ENCODE measurements at regions not wholly inside any gene's neighbourhood (a gene's known extent, or its start where the extent isn't known, plus 50 kb on each side); places are given as distances from the start of the nearest gene placed in this dataset.

DNA sequence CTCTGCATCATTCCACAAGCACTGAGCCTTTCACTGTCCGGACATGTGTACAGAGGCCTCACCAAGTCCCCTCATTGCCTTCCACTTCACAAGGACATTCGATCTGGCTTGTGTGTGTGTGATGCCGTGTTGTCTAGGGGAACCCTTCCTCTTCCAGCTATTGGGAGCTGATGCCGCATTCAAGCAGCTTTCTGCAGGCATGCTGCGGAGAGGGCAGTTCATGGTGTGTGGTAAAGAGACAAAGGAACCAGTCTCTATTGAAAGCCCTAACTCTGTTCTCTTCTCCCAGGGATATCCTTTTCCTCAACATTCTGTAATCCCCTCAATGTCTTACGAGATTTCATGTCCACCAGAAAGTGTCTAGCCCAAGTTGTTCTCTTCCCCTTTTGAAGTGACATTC lies 141.6 kb downstream of the ALOX5 start:
- peak overlapping the region; percentile 49 for H3K27ac Mint-ChIP-seq
- H3K4me1 Mint-ChIP-seq, result peaks cover 21% of the 10 kb centered on the region
- ATAC-seq (peak; percentile 44), DNase-seq (ENCODE audit: low spot score) (no peak)
- TF ChIP-seq NR1H2 (CRISPR knock-in tag; IDR thresholded peaks at IDR 0.05) (no peak), TEAD4 (CRISPR knock-in tag; IDR thresholded peaks at IDR 0.05) (no peak)
- TF ChIP-seq, protein P1, sequence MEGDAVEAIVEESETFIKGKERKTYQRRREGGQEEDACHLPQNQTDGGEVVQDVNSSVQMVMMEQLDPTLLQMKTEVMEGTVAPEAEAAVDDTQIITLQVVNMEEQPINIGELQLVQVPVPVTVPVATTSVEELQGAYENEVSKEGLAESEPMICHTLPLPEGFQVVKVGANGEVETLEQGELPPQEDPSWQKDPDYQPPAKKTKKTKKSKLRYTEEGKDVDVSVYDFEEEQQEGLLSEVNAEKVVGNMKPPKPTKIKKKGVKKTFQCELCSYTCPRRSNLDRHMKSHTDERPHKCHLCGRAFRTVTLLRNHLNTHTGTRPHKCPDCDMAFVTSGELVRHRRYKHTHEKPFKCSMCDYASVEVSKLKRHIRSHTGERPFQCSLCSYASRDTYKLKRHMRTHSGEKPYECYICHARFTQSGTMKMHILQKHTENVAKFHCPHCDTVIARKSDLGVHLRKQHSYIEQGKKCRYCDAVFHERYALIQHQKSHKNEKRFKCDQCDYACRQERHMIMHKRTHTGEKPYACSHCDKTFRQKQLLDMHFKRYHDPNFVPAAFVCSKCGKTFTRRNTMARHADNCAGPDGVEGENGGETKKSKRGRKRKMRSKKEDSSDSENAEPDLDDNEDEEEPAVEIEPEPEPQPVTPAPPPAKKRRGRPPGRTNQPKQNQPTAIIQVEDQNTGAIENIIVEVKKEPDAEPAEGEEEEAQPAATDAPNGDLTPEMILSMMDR (IDR thresholded peaks at IDR 0.05), result no peak
- TF ChIP-seq, protein P2, sequence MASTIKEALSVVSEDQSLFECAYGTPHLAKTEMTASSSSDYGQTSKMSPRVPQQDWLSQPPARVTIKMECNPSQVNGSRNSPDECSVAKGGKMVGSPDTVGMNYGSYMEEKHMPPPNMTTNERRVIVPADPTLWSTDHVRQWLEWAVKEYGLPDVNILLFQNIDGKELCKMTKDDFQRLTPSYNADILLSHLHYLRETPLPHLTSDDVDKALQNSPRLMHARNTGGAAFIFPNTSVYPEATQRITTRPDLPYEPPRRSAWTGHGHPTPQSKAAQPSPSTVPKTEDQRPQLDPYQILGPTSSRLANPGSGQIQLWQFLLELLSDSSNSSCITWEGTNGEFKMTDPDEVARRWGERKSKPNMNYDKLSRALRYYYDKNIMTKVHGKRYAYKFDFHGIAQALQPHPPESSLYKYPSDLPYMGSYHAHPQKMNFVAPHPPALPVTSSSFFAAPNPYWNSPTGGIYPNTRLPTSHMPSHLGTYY (CRISPR knock-in tag; IDR thresholded peaks at IDR 0.05), result no peak
- TF ChIP-seq, protein P3, sequence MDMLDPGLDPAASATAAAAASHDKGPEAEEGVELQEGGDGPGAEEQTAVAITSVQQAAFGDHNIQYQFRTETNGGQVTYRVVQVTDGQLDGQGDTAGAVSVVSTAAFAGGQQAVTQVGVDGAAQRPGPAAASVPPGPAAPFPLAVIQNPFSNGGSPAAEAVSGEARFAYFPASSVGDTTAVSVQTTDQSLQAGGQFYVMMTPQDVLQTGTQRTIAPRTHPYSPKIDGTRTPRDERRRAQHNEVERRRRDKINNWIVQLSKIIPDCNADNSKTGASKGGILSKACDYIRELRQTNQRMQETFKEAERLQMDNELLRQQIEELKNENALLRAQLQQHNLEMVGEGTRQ (CRISPR knock-in tag; IDR thresholded peaks at IDR 0.05), result no peak
- POLR2A ChIA-PET, result no interaction called here
- H3K4me3 Mint-ChIP-seq, result peak overlapping the region; percentile 11; the same call in 1 of the 2 replicates
- H3K27me3 Mint-ChIP-seq (ENCODE audit: low read depth), result no peaks in the 10 kb centered on the region
- peaks cover 4% of the 10 kb centered on the region; the same call in 1 of the 2 replicates for H3K36me3 Mint-ChIP-seq
- CTCF ChIA-PET, result interaction anchor here (0.5 kb wide), 1 partner anchor 45 kb away, joined by 3 read pairs; no protein-coding TSS in a partner anchor
- H3K9me3 Mint-ChIP-seq, result peaks cover under 1% of the 10 kb centered on the region; the same call in 1 of the 2 replicates

DNA sequence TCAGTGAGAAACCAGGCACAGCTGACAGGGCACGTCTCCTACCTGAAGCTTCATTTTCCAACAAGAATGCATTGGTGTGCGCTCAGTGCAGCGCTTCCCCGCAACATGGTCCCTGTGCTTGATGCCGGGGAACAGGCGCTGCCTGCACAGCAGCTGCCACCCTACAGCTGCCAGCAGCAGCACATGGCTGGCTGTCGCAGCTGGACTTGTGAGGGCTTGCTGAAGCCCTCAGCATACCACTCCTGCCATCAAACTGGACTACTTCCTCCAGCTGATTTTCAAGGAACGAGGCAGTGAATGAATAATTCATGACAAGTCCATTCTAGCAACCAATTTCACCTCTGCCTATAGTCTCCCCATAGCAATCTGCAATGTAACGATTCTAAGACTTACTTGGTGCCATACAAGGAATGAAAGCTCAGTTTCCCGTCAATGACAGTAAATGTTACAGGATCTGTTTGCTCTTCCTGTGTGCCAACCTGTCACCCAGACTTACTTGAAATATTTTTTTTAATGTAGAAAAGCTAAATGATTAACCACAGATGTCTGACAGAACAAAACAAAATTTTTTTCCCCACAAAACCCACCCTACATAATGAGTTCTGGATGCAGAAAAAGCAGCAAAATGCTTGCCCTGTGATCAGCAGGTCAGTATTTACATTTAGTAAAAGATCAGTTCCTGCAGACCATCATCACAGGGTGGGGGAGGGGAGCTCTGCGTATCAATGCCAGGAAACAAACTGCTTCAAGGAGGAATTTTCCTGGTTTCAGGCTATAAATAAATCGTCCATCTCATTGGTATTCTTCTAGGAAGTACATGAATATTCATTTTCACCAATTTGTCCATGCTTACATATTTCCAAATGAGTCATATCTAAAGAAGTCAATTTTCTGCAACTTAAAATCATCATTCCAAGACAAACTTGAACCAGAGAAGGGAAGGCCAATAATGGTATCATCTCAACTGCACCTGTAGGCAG lies 140.6 kb downstream of the ALOX5 start:
- no peaks in the 10 kb centered on the region for H3K27me3 Mint-ChIP-seq (ENCODE audit: low read depth)
- H3K4me3 Mint-ChIP-seq, result no peak overlapping the region
- H3K36me3 Mint-ChIP-seq, result peaks cover 5% of the 10 kb centered on the region; the same call in 1 of the 2 replicates
- POLR2A ChIA-PET, result no interaction called here
- peaks cover 21% of the 10 kb centered on the region for H3K4me1 Mint-ChIP-seq
- ATAC-seq (peak; percentile 51), DNase-seq (ENCODE audit: low spot score) (no peak)
- TF ChIP-seq TP53 (CRISPR knock-in tag; IDR thresholded peaks at IDR 0.05), result no peak
- TF ChIP-seq, protein P4, sequence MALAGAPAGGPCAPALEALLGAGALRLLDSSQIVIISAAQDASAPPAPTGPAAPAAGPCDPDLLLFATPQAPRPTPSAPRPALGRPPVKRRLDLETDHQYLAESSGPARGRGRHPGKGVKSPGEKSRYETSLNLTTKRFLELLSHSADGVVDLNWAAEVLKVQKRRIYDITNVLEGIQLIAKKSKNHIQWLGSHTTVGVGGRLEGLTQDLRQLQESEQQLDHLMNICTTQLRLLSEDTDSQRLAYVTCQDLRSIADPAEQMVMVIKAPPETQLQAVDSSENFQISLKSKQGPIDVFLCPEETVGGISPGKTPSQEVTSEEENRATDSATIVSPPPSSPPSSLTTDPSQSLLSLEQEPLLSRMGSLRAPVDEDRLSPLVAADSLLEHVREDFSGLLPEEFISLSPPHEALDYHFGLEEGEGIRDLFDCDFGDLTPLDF (CRISPR knock-in tag; IDR thresholded peaks at IDR 0.05), result no peak
- no peak for TF ChIP-seq ZNF416 (CRISPR knock-in tag; IDR thresholded peaks at IDR 0.05)
- TF ChIP-seq, protein P5, sequence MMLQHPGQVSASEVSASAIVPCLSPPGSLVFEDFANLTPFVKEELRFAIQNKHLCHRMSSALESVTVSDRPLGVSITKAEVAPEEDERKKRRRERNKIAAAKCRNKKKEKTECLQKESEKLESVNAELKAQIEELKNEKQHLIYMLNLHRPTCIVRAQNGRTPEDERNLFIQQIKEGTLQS (CRISPR knock-in tag; conservative IDR thresholded peaks at IDR 0.05), result no peak
- peaks cover 3% of the 10 kb centered on the region; the same call in 1 of the 2 replicates for H3K9me3 Mint-ChIP-seq
- H3K27ac Mint-ChIP-seq, result peak overlapping the region; percentile 57
- CTCF ChIA-PET, result interaction anchor here (1.3 kb wide), 1 partner anchor 157 kb away, joined by 3 read pairs; no protein-coding TSS in a partner anchor

DNA sequence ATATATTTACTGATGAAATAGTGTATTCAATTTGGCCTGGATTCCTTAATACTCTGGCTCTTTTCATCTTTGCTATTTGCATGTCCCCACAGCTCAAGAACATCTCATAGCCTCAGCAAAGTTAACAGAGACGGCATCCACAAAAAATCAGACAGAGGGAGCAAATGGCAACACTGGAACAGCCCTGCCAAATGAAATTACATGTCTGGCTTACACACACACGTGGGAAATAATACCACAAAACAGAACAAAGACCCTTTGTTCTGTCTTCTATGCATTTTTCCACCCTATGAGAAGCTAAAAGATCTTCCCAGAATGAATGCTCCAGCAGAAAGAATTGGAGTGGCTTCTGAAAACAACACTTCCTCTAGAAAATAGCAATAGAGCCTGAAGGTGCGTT lies 139.5 kb downstream of the ALOX5 start:
- H3K27me3 Mint-ChIP-seq (ENCODE audit: low read depth), result no peaks in the 10 kb centered on the region
- peaks cover 5% of the 10 kb centered on the region; the same call in 1 of the 2 replicates for H3K36me3 Mint-ChIP-seq
- peaks cover 21% of the 10 kb centered on the region for H3K4me1 Mint-ChIP-seq
- TF ChIP-seq FOXK1 (CRISPR knock-in tag; IDR thresholded peaks at IDR 0.05), result no peak
- TF ChIP-seq, protein P6, sequence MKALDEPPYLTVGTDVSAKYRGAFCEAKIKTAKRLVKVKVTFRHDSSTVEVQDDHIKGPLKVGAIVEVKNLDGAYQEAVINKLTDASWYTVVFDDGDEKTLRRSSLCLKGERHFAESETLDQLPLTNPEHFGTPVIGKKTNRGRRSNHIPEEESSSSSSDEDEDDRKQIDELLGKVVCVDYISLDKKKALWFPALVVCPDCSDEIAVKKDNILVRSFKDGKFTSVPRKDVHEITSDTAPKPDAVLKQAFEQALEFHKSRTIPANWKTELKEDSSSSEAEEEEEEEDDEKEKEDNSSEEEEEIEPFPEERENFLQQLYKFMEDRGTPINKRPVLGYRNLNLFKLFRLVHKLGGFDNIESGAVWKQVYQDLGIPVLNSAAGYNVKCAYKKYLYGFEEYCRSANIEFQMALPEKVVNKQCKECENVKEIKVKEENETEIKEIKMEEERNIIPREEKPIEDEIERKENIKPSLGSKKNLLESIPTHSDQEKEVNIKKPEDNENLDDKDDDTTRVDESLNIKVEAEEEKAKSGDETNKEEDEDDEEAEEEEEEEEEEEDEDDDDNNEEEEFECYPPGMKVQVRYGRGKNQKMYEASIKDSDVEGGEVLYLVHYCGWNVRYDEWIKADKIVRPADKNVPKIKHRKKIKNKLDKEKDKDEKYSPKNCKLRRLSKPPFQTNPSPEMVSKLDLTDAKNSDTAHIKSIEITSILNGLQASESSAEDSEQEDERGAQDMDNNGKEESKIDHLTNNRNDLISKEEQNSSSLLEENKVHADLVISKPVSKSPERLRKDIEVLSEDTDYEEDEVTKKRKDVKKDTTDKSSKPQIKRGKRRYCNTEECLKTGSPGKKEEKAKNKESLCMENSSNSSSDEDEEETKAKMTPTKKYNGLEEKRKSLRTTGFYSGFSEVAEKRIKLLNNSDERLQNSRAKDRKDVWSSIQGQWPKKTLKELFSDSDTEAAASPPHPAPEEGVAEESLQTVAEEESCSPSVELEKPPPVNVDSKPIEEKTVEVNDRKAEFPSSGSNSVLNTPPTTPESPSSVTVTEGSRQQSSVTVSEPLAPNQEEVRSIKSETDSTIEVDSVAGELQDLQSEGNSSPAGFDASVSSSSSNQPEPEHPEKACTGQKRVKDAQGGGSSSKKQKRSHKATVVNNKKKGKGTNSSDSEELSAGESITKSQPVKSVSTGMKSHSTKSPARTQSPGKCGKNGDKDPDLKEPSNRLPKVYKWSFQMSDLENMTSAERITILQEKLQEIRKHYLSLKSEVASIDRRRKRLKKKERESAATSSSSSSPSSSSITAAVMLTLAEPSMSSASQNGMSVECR (CRISPR knock-in tag; IDR thresholded peaks at IDR 0.05; ENCODE audit: borderline replicate concordance), result no peak
- TF ChIP-seq, protein P7, sequence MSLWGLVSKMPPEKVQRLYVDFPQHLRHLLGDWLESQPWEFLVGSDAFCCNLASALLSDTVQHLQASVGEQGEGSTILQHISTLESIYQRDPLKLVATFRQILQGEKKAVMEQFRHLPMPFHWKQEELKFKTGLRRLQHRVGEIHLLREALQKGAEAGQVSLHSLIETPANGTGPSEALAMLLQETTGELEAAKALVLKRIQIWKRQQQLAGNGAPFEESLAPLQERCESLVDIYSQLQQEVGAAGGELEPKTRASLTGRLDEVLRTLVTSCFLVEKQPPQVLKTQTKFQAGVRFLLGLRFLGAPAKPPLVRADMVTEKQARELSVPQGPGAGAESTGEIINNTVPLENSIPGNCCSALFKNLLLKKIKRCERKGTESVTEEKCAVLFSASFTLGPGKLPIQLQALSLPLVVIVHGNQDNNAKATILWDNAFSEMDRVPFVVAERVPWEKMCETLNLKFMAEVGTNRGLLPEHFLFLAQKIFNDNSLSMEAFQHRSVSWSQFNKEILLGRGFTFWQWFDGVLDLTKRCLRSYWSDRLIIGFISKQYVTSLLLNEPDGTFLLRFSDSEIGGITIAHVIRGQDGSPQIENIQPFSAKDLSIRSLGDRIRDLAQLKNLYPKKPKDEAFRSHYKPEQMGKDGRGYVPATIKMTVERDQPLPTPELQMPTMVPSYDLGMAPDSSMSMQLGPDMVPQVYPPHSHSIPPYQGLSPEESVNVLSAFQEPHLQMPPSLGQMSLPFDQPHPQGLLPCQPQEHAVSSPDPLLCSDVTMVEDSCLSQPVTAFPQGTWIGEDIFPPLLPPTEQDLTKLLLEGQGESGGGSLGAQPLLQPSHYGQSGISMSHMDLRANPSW (CRISPR knock-in tag; conservative IDR thresholded peaks at IDR 0.05; ENCODE audit: low read depth), result no peak
- TF ChIP-seq GRHL2 (CRISPR knock-in tag; IDR thresholded peaks at IDR 0.05; ENCODE audit: insufficient replicate concordance, severe bottlenecking), result no peak
- no peak for TF ChIP-seq ZNF138 (CRISPR knock-in tag; conservative IDR thresholded peaks at IDR 0.05)
- no peak overlapping the region for H3K27ac Mint-ChIP-seq
- DNase-seq (ENCODE audit: low spot score) (no peak), ATAC-seq (no peak)
- H3K9me3 Mint-ChIP-seq, result peaks cover 3% of the 10 kb centered on the region; the same call in 1 of the 2 replicates
- CTCF ChIA-PET, result no interaction called here
- POLR2A ChIA-PET, result interaction anchor here (0.6 kb wide), 1 partner anchor 96 kb away, joined by 3 read pairs; no protein-coding TSS in a partner anchor
- H3K4me3 Mint-ChIP-seq, result no peak overlapping the region
